ENCODE measurements at regions not wholly inside any gene's neighbourhood (a gene's known extent, or its start where the extent isn't known, plus 50 kb on each side); places are given as distances from the start of the nearest gene placed in this dataset.

- Mint-ChIP-seq H3K4me3 (ENCODE audit: unreplicated experiment) (no peak overlapping the region), H3K27ac (ENCODE audit: low read depth, unreplicated experiment) (peak overlapping the region; percentile 52), H3K36me3 (ENCODE audit: insufficient read depth, unreplicated experiment) (peaks cover 6% of the 10 kb centered on the region), H3K4me1 (ENCODE audit: insufficient read depth, unreplicated experiment) (peaks cover 25% of the 10 kb centered on the region), H3K9me3 (ENCODE audit: unreplicated experiment) (no peaks in the 10 kb centered on the region), H3K27me3 (ENCODE audit: insufficient read depth, unreplicated experiment) (no peaks in the 10 kb centered on the region)
- no TSS peak for BruUV-seq (replicated peaks)
- CTCF ChIA-PET: no interaction called here
- peak; percentile 9 for DNase-seq (ENCODE audit: unreplicated experiment)
- POLR2A ChIA-PET: no interaction called here
- intact Hi-C loops (cut with micrococcal nuclease): no loop called here
- no peak for TF ChIP-seq CTCF (IDR thresholded peaks at IDR 0.05; ENCODE audit: unreplicated experiment)
These were observed 197.2 kb upstream of the SOX4 start for GRCh38 chr6:21396313-21396712.

GRCh38 chr6:21398741-21399325, 194.7 kb upstream of the SOX4 start:
- DNase-seq (ENCODE audit: unreplicated experiment): no peak
- H3K4me3 Mint-ChIP-seq (ENCODE audit: unreplicated experiment): no peak overlapping the region
- POLR2A ChIA-PET: no interaction called here
- intact Hi-C loops (cut with micrococcal nuclease): no loop called here
- peaks cover under 1% of the 10 kb centered on the region for H3K36me3 Mint-ChIP-seq (ENCODE audit: insufficient read depth, unreplicated experiment)
- no TSS peak for BruUV-seq (replicated peaks)
- H3K27ac Mint-ChIP-seq (ENCODE audit: low read depth, unreplicated experiment): no peak overlapping the region
- peaks cover 36% of the 10 kb centered on the region for H3K4me1 Mint-ChIP-seq (ENCODE audit: insufficient read depth, unreplicated experiment)
- H3K9me3 Mint-ChIP-seq (ENCODE audit: unreplicated experiment): no peaks in the 10 kb centered on the region
- CTCF ChIA-PET: no interaction called here
- TF ChIP-seq CTCF (IDR thresholded peaks at IDR 0.05; ENCODE audit: unreplicated experiment): no peak
- no peaks in the 10 kb centered on the region for H3K27me3 Mint-ChIP-seq (ENCODE audit: insufficient read depth, unreplicated experiment)

- ChIA-PET POLR2A (interaction anchor here (0.6 to 1.4 kb wide), 3 partner anchors 71 to 192 kb away, joined by 3 to 6 read pairs (median 4); partner anchors contain the start of gene SOX4), CTCF (interaction anchor here (0.6 kb wide), 2 partner anchors 77 to 846 kb away, joined by 3 to 5 read pairs; no protein-coding TSS in a partner anchor)
- DNase-seq (ENCODE audit: unreplicated experiment): peak; percentile 68
- H3K9me3 Mint-ChIP-seq (ENCODE audit: unreplicated experiment): no peaks in the 10 kb centered on the region
- H3K36me3 Mint-ChIP-seq (ENCODE audit: insufficient read depth, unreplicated experiment): no peaks in the 10 kb centered on the region
- TF ChIP-seq CTCF (IDR thresholded peaks at IDR 0.05; ENCODE audit: unreplicated experiment): no peak
- no peak overlapping the region for H3K4me3 Mint-ChIP-seq (ENCODE audit: unreplicated experiment)
- H3K27me3 Mint-ChIP-seq (ENCODE audit: insufficient read depth, unreplicated experiment): no peaks in the 10 kb centered on the region
- H3K27ac Mint-ChIP-seq (ENCODE audit: low read depth, unreplicated experiment): peak overlapping the region; percentile 89
- no TSS peak for BruUV-seq (replicated peaks)
- intact Hi-C loops (cut with micrococcal nuclease): loop anchor here (5.0 kb wide), 1 partner anchor 185 kb away; no protein-coding TSS in a partner anchor
- peaks cover 17% of the 10 kb centered on the region for H3K4me1 Mint-ChIP-seq (ENCODE audit: insufficient read depth, unreplicated experiment)
These were observed 191.2 kb upstream of the SOX4 start for GRCh38 chr6:21402368-21402767.

- TF ChIP-seq CTCF (IDR thresholded peaks at IDR 0.05; ENCODE audit: unreplicated experiment): no peak
These were observed 189.0 kb upstream of the SOX4 start for GRCh38 chr6:21404577-21404976.

More at GRCh38 chr6:21404577-21404976, 189.0 kb upstream of the SOX4 start:
- BruUV-seq (replicated peaks): no TSS peak
- no peaks in the 10 kb centered on the region for H3K9me3 Mint-ChIP-seq (ENCODE audit: unreplicated experiment)
- H3K27ac Mint-ChIP-seq (ENCODE audit: low read depth, unreplicated experiment): no peak overlapping the region
- H3K36me3 Mint-ChIP-seq (ENCODE audit: insufficient read depth, unreplicated experiment): no peaks in the 10 kb centered on the region
- CTCF ChIA-PET: interaction anchor here (0.6 to 0.7 kb wide), 2 partner anchors 77 to 795 kb away, joined by 3 read pairs; no protein-coding TSS in a partner anchor
- POLR2A ChIA-PET: no interaction called here
- intact Hi-C loops (cut with micrococcal nuclease): loop anchor here (5.0 kb wide), 1 partner anchor 183 kb away; no protein-coding TSS in a partner anchor
- H3K4me1 Mint-ChIP-seq (ENCODE audit: insufficient read depth, unreplicated experiment): peaks cover 17% of the 10 kb centered on the region
- H3K4me3 Mint-ChIP-seq (ENCODE audit: unreplicated experiment): no peak overlapping the region
- DNase-seq (ENCODE audit: unreplicated experiment): no peak
- H3K27me3 Mint-ChIP-seq (ENCODE audit: insufficient read depth, unreplicated experiment): no peaks in the 10 kb centered on the region

Measured in MCF 10A (cell line).